MCF 10A (cell line): ENCODE measurements at regions not wholly inside any gene's neighbourhood (a gene's known extent, or its start where the extent isn't known, plus 50 kb on each side); places are given as distances from the start of the nearest gene placed in this dataset.
A peak's percentile ranks its signal among the peaks of the same experiment; 100 is the strongest.

ENCODE experiments used
- BruUV-seq: library from RNA; stranded (reverse); fragments of 400-500 nt; replicated peaks from 2 replicates; lab custom pipeline; 2021; lab: Mats Ljungman, UMichigan
- CTCF ChIA-PET: fragments of 300-600 bp; sonication (Branson Sonifier 250); formaldehyde crosslinking; extraction: SDS; loops from one replicate; lab custom pipeline; 2021; ENCODE audit warnings: antibody characterized with exemption, inconsistent platforms; lab: Yijun Ruan, JAX
- POLR2A ChIA-PET: fragments of 300-600, 350-650 bp; sonication (Branson Sonifier 250); formaldehyde crosslinking; extraction: SDS; loops from one replicate; lab custom pipeline; 2020; ENCODE audit warnings: antibody characterized with exemption, inconsistent platforms; lab: Yijun Ruan, JAX
- DNase-seq: peaks from one replicate; pipeline ENCODE4 v3.0.0-alpha.2; 2018; ENCODE audit not compliant: unreplicated experiment
- H3K27ac Mint-ChIP-seq: one replicate; pipeline ENCODE4 v1.8.0; 2022; ENCODE audit warnings: mild to moderate bottlenecking, low read depth, mixed read lengths; ENCODE audit not compliant: unreplicated experiment
- H3K27me3 Mint-ChIP-seq: one replicate; pipeline ENCODE4 v1.8.0; 2022; ENCODE audit warnings: mixed read lengths; ENCODE audit not compliant: insufficient read depth, unreplicated experiment
- H3K36me3 Mint-ChIP-seq: one replicate; pipeline ENCODE4 v1.8.0; 2022; ENCODE audit warnings: mild to moderate bottlenecking, moderate library complexity, mixed read lengths; ENCODE audit not compliant: insufficient read depth, unreplicated experiment
- H3K4me1 Mint-ChIP-seq: one replicate; pipeline ENCODE4 v1.8.0; 2022; ENCODE audit warnings: mixed read lengths; ENCODE audit not compliant: insufficient read depth, unreplicated experiment
- H3K4me3 Mint-ChIP-seq: one replicate; pipeline ENCODE4 v1.8.0; 2022; ENCODE audit warnings: mild to moderate bottlenecking, moderate library complexity, mixed read lengths; ENCODE audit not compliant: unreplicated experiment
- H3K9me3 Mint-ChIP-seq: one replicate; pipeline ENCODE4 v1.8.0; 2022; ENCODE audit warnings: mixed read lengths; ENCODE audit not compliant: unreplicated experiment
- CTCF ChIP-seq: fragments of 200-600 bp; IDR thresholded peaks from one replicate; pipeline ENCODE4 v1.8.0; 2022; ENCODE audit warnings: antibody characterized with exemption, mild to moderate bottlenecking; ENCODE audit not compliant: unreplicated experiment
- intact Hi-C: fragments of 100-400 bp; cut with micrococcal nuclease; formaldehyde crosslinking; loops from 2 replicates; pipeline ENCODE4 v1.14.1; 2022

GRCh38 chr2:158742536-158742935 is 52.6 kb upstream of the DAPL1 start:
- intact Hi-C loops: no loop called here
- Mint-ChIP-seq H3K27ac (no peak overlapping the region), H3K27me3 (peaks cover 13% of the 10 kb centered on the region), H3K4me1 (peaks cover 6% of the 10 kb centered on the region), H3K9me3 (no peaks in the 10 kb centered on the region), H3K4me3 (no peak overlapping the region), H3K36me3 (no peaks in the 10 kb centered on the region)
- BruUV-seq: no TSS peak
- TF ChIP-seq CTCF: no peak
- POLR2A ChIA-PET: interaction anchor here (0.6 kb wide), 2 partner anchors 245 to 990 kb away, joined by 3 read pairs; no protein-coding TSS in a partner anchor
- no peak for DNase-seq
- CTCF ChIA-PET: interaction anchor here (0.8 to 17.9 kb wide), 10 partner anchors 11 to 966 kb away, joined by 3 to 435 read pairs (median 24); partner anchors contain the start of genes CCDC148 and PKP4

- POLR2A ChIA-PET: interaction anchor here (0.6 kb wide), 2 partner anchors 476 to 889 kb away, joined by 3 to 5 read pairs; no protein-coding TSS in a partner anchor
- H3K27me3 Mint-ChIP-seq: peaks cover 20% of the 10 kb centered on the region
- H3K9me3 Mint-ChIP-seq: no peaks in the 10 kb centered on the region
- intact Hi-C loops: no loop called here
- DNase-seq: no peak
- no peak for TF ChIP-seq CTCF
- peaks cover 6% of the 10 kb centered on the region for H3K4me1 Mint-ChIP-seq
- no peak overlapping the region for H3K4me3 Mint-ChIP-seq
- no TSS peak for BruUV-seq
- CTCF ChIA-PET: interaction anchor here (0.7 to 17.9 kb wide), 13 partner anchors 9 to 747 kb away, joined by 3 to 435 read pairs (median 18); partner anchors contain the start of genes CCDC148 and PKP4
- no peak overlapping the region for H3K27ac Mint-ChIP-seq
- no peaks in the 10 kb centered on the region for H3K36me3 Mint-ChIP-seq
These were observed 51.7 kb upstream of the DAPL1 start for GRCh38 chr2:158743466-158743865.

GRCh38 chr2:158743879-158744278 is 51.2 kb upstream of the DAPL1 start:
- intact Hi-C loops: loop anchor here (2.0 kb wide), 1 partner anchor 719 kb away; no protein-coding TSS in a partner anchor
- ChIA-PET CTCF (interaction anchor here (0.7 to 17.9 kb wide), 13 partner anchors 10 to 748 kb away, joined by 3 to 435 read pairs (median 29); partner anchors contain the start of genes CCDC148 and PKP4), POLR2A (no interaction called here)
- Mint-ChIP-seq H3K4me3 (no peak overlapping the region), H3K4me1 (peaks cover 6% of the 10 kb centered on the region), H3K27ac (no peak overlapping the region), H3K9me3 (no peaks in the 10 kb centered on the region), H3K27me3 (peaks cover 25% of the 10 kb centered on the region), H3K36me3 (no peaks in the 10 kb centered on the region)
- no peak for TF ChIP-seq CTCF
- no TSS peak for BruUV-seq
- DNase-seq: no peak

GRCh38 chr2:158745067-158745865 is 49.9 kb upstream of the DAPL1 start:
- POLR2A ChIA-PET: interaction anchor here (1.2 kb wide), 2 partner anchors 721 to 722 kb away, joined by 3 to 4 read pairs; no protein-coding TSS in a partner anchor
- H3K4me1 Mint-ChIP-seq: peaks cover 6% of the 10 kb centered on the region
- no TSS peak for BruUV-seq
- TF ChIP-seq CTCF: peak; percentile 61
- H3K36me3 Mint-ChIP-seq: no peaks in the 10 kb centered on the region
- H3K4me3 Mint-ChIP-seq: no peak overlapping the region
- peaks cover 38% of the 10 kb centered on the region for H3K27me3 Mint-ChIP-seq
- DNase-seq: peak; percentile 62
- no peaks in the 10 kb centered on the region for H3K9me3 Mint-ChIP-seq
- no peak overlapping the region for H3K27ac Mint-ChIP-seq
- intact Hi-C loops: loop anchor here (1.0 to 2.0 kb wide), 4 partner anchors 284 to 720 kb away; no protein-coding TSS in a partner anchor
- CTCF ChIA-PET: interaction anchor here (0.5 to 17.9 kb wide), 68 partner anchors 8 to 1797 kb away, joined by 3 to 435 read pairs (median 4); partner anchors contain the start of genes CCDC148 and PKP4
